K562 (cell line): ENCODE measurements at regions not wholly inside any gene's neighbourhood (a gene's known extent, or its start where the extent isn't known, plus 50 kb on each side); places are given as distances from the start of the nearest gene placed in this dataset.

Experiments
- ATAC-seq: fragments of 200-7000 bp; cut with Tn5 transposase; 3 replicates; pipeline ENCODE4 v1.9.1; 2020; ENCODE audit warnings: moderate library complexity
- BruUV-seq: library from RNA; stranded (reverse); fragments of 400-500 nt; replicated peaks from 2 replicates; lab custom pipeline; 2021; lab: Mats Ljungman, UMichigan
- CTCF ChIA-PET: fragments of 300-600 bp; formaldehyde crosslinking; extraction: SDS; loops from one replicate; lab custom pipeline; 2021; ENCODE audit warnings: low intra/inter-chr PET ratio; lab: Yijun Ruan, JAX
- POLR2A ChIA-PET: fragments of 300-600, 350-650 bp; sonication (Branson Sonifier 250); formaldehyde crosslinking; extraction: SDS; loops from one replicate; lab custom pipeline; 2021; ENCODE audit warnings: antibody characterized with exemption, inconsistent platforms; lab: Yijun Ruan, JAX
- DNase-seq, 4 experiments: peaks; one replicate each; pipeline versions ENCODE4 v3.0.0 to v3.0.0-alpha.2; 2011 to 2018; ENCODE audit warnings: low spot score in 3 of 4, mixed read lengths in 3 of 4; ENCODE audit errors: extremely low read depth in 1 of 4
- FAIRE-seq: peaks from 2 replicates; lab custom pipeline; 2011; peaks lifted over from hg19 to GRCh38; lab: Jason Lieb, UNC
- H2AFZ ChIP-seq: 2 replicates; pipeline ENCODE4 v1.6.0; 2011; ENCODE audit warnings: low read depth, low read length, control low read depth, inconsistent platforms
- H3K27ac ChIP-seq: fragments of 200-600 bp; 3 replicates; pipeline ENCODE4 v1.8.0; 2011; ENCODE audit warnings: low read depth, mild to moderate bottlenecking, control low read depth, inconsistent platforms, low read length, moderate library complexity, mixed read lengths; ENCODE audit errors: extremely low read depth
- H3K27me3 ChIP-seq, 2 experiments: fragments of 300-600 bp in 1 of 2; 2 replicates in 1 of 2; 3 replicates in 1 of 2; pipeline versions ENCODE4 v1.6.0 to v1.8.0; 2011; ENCODE audit warnings: inconsistent platforms in 2 of 2, low read length in 2 of 2, mild to moderate bottlenecking in 1 of 2, mixed read lengths in 1 of 2, moderate library complexity in 1 of 2; ENCODE audit not compliant: control insufficient read depth in 2 of 2, insufficient read depth in 2 of 2
- H3K36me3 ChIP-seq: fragments of 300-600 bp; 3 replicates; pipeline ENCODE4 v1.8.0; 2011; ENCODE audit warnings: mild to moderate bottlenecking, low read length, inconsistent platforms; ENCODE audit not compliant: control insufficient read depth, insufficient read depth
- H3K4me1 ChIP-seq, 2 experiments: fragments of 200-600 bp in 1 of 2; replicated peaks in 1 of 2; 2 replicates in 1 of 2; 3 replicates in 1 of 2; pipeline versions ENCODE4 v1.5.1 to v1.8.0; 2011; ENCODE audit warnings: inconsistent platforms in 2 of 2, low read length in 2 of 2, mild to moderate bottlenecking in 1 of 2, mixed read lengths in 1 of 2, moderate library complexity in 1 of 2; ENCODE audit not compliant: control insufficient read depth in 2 of 2, insufficient read depth in 2 of 2
- H3K4me2 ChIP-seq: 2 replicates; pipeline ENCODE4 v1.6.1; 2011; ENCODE audit warnings: low read length, control low read depth, inconsistent platforms, mixed read lengths; ENCODE audit not compliant: insufficient read depth
- H3K4me3 ChIP-seq: fragments of 200-600 bp; sonication (generic), shearing (Covaris generic); 2 replicates; pipeline ENCODE4 v1.5.1; 2016; ENCODE audit warnings: control low read depth, inconsistent platforms
- H3K79me2 ChIP-seq: fragments of 200-600 bp; 3 replicates; pipeline ENCODE4 v1.8.0; 2011; ENCODE audit warnings: low read length, inconsistent platforms; ENCODE audit not compliant: control insufficient read depth, insufficient read depth
- H3K9ac ChIP-seq, 2 experiments: 2 replicates each; pipeline versions ENCODE4 v1.6.0 to v1.6.1; 2011; ENCODE audit warnings: low read depth in 2 of 2, low read length in 2 of 2, control low read depth in 1 of 2, inconsistent platforms in 1 of 2, mild to moderate bottlenecking in 1 of 2, mixed read lengths in 1 of 2; ENCODE audit not compliant: insufficient read depth in 1 of 2
- H3K9me1 ChIP-seq: one replicate; pipeline ENCODE4 v1.6.0; 2011; ENCODE audit warnings: inconsistent platforms, mild to moderate bottlenecking, low read length, moderate library complexity; ENCODE audit not compliant: control insufficient read depth, insufficient read depth
- H3K9me3 ChIP-seq: replicated peaks from 2 replicates; pipeline ENCODE4 v1.5.1; 2011; ENCODE audit warnings: low read depth, low read length, inconsistent platforms; ENCODE audit not compliant: control insufficient read depth, insufficient read depth
- H4K20me1 ChIP-seq: replicated peaks from 2 replicates; pipeline ENCODE4 v1.6.1; 2011; ENCODE audit warnings: low read length, inconsistent platforms, mixed read lengths; ENCODE audit not compliant: control insufficient read depth, insufficient read depth
- ADNP ChIP-seq: fragments of 200-800 bp; sonication (Bioruptor generic); IDR thresholded peaks from 2 replicates; pipeline ENCODE4 v1.6.1; 2016; ENCODE audit warnings: missing genetic modification characterization, missing compliant biosample characterization
- HCFC1 ChIP-seq: IDR thresholded peaks from 2 replicates; pipeline ENCODE4 v1.6.1; 2012; ENCODE audit warnings: low read depth, low read length, improper control_type of control experiment
- HOMEZ ChIP-seq: fragments of 250-450 bp; sonication (Bioruptor Pico); IDR thresholded peaks from 2 replicates; pipeline ENCODE4 v1.4.0; 2020; ENCODE audit warnings: mild to moderate bottlenecking, moderate library complexity
- NFIC ChIP-seq: fragments of 450-650 bp; IDR thresholded peaks from 2 replicates; pipeline ENCODE4 v1.6.1; 2017; ENCODE audit warnings: mild to moderate bottlenecking, inconsistent platforms
- NFRKB ChIP-seq: fragments of 450-650 bp; IDR thresholded peaks from 2 replicates; pipeline ENCODE4 v1.6.1; 2016; ENCODE audit warnings: low read depth
- POLR2AphosphoS5 ChIP-seq: IDR thresholded peaks from 2 replicates; pipeline ENCODE4 v1.6.1; 2011; ENCODE audit warnings: mild to moderate bottlenecking, low read depth, low read length, moderate library complexity; ENCODE audit not compliant: control insufficient read depth, insufficient read depth
- SMAD3 ChIP-seq: fragments of 450-650 bp; formaldehyde crosslinking; conservative IDR thresholded peaks from 2 replicates; pipeline ENCODE4 v1.4.0; 2020; ENCODE audit warnings: mild to moderate bottlenecking
- SMAD4 ChIP-seq: fragments of 250-450 bp; sonication (Bioruptor Pico); conservative IDR thresholded peaks from 2 replicates; pipeline ENCODE4 v1.8.0; 2021; ENCODE audit warnings: inconsistent platforms, mild to moderate bottlenecking, moderate library complexity
- SMARCA5 ChIP-seq: fragments of 450-650 bp; IDR thresholded peaks from 2 replicates; pipeline ENCODE4 v1.6.1; 2016
- TARDBP ChIP-seq: fragments of 450-650 bp; IDR thresholded peaks from 2 replicates; pipeline ENCODE4 v1.6.1; 2016
- USF1 ChIP-seq: sonication (generic); formaldehyde crosslinking; IDR thresholded peaks from 2 replicates; pipeline ENCODE4 v1.9.0; 2022; ENCODE audit warnings: mild to moderate bottlenecking, missing genetic modification reagents
- WGBS: fragments of 100-300 bp; shearing (Covaris generic); methylation state at CpG from one replicate; pipeline ENCODE4 v1.1.6; 2016; ENCODE audit warnings: low coverage, mixed read lengths; ENCODE audit not compliant: insufficient coverage; ENCODE audit errors: missing lambda C conversion rate; 5-methylcytosine and 5-hydroxymethylcytosine counted together
- in situ Hi-C: fragments of 300-500 bp; cut with MboI; formaldehyde crosslinking; loops from 4 replicates; pipeline ENCODE4 v1.15.0; 2018; ENCODE audit warnings: inconsistent platforms, mixed read lengths
- intact Hi-C: fragments of 100-400 bp; cut with micrococcal nuclease; formaldehyde crosslinking; loops from 2 replicates; pipeline ENCODE4 v1.14.2; 2022

GRCh38 chr13:80255946-80256345 is 85.0 kb downstream of the SPRY2 start:
- Histone ChIP-seq H3K4me3 (no peak overlapping the region), H3K27ac (no peak overlapping the region), H3K4me1 (no peaks in the 10 kb centered on the region), H3K9me1 (no peaks in the 10 kb centered on the region), H4K20me1 (no peaks in the 10 kb centered on the region), H3K9ac (no peak overlapping the region), H3K36me3 (no peaks in the 10 kb centered on the region), H3K79me2 (no peaks in the 10 kb centered on the region), H3K9me3 (no peaks in the 10 kb centered on the region), H3K4me2 (no peak overlapping the region), H2AFZ (no peak overlapping the region), H3K27me3 (no peaks in the 10 kb centered on the region)
- POLR2A ChIA-PET, result no interaction called here
- ATAC-seq (no peak), DNase-seq (no peak), FAIRE-seq (no peak)
- in situ Hi-C loops, result no loop called here
- TF ChIP-seq ADNP (tag) (no peak), NFRKB (no peak), HCFC1 (no peak), SMAD3 (CRISPR knock-in tag) (no peak), USF1 (no peak)
- CTCF ChIA-PET, result no interaction called here
- 13% methylated on average over 1 of the region's 1 CpG for WGBS
- BruUV-seq, result no TSS peak
- intact Hi-C loops, result no loop called here

DNA sequence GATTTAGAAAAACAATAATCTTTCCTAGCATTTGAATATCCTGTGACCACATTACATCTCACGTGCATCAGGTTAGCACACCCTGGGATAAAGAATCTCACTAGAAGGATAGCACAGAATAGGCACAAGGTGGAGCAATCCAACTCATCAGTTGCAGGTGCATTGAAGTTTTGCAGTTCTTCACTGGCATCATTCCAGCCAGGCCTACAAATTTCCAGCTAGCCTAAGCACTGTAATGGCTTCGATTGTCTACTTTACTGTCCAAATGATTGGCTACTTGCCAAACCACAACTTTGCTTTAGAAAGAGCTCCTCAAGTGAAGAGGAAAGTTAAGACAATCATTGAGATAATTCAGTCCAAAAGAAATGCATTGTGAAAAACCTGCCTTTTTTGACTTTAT is 89.5 kb downstream of the SPRY2 start:
- Histone ChIP-seq H3K4me2 (no peak overlapping the region), H3K79me2 (no peaks in the 10 kb centered on the region), H3K4me1 (no peaks in the 10 kb centered on the region), H3K4me3 (no peak overlapping the region), H2AFZ (no peak overlapping the region), H3K9me1 (no peaks in the 10 kb centered on the region), H3K27me3 (no peaks in the 10 kb centered on the region), H4K20me1 (no peaks in the 10 kb centered on the region), H3K9ac (no peak overlapping the region), H3K27ac (no peak overlapping the region), H3K9me3 (no peaks in the 10 kb centered on the region), H3K36me3 (no peaks in the 10 kb centered on the region)
- in situ Hi-C loops (no loop called here), intact Hi-C loops (no loop called here)
- POLR2A ChIA-PET, result no interaction called here
- no peak for FAIRE-seq
- no peak for TF ChIP-seq TARDBP
- no peak for TF ChIP-seq POLR2AphosphoS5
- no peak for TF ChIP-seq HOMEZ (CRISPR knock-in tag)
- TF ChIP-seq SMAD4 (CRISPR knock-in tag), result no peak
- peak; percentile 83 for TF ChIP-seq NFIC
- no peak for TF ChIP-seq SMARCA5
- CTCF ChIA-PET, result no interaction called here
- WGBS, result 0% methylated on average over 2 of the region's 2 CpGs
- peak in 1 of 4 experiments; percentile 7 for DNase-seq
- BruUV-seq, result no TSS peak
- ATAC-seq, result no peak
